ENCODE measurements at regions not wholly inside any gene's neighbourhood (a gene's known extent, or its start where the extent isn't known, plus 50 kb on each side); places are given as distances from the start of the nearest gene placed in this dataset.
A peak's percentile ranks its signal among the peaks of the same experiment; 100 is the strongest.
"Not testable (repeated sequence)": the region's sequence is repeated elsewhere in the genome, so short reads cannot be mapped to it uniquely, and the experiment has no call there.

DNA sequence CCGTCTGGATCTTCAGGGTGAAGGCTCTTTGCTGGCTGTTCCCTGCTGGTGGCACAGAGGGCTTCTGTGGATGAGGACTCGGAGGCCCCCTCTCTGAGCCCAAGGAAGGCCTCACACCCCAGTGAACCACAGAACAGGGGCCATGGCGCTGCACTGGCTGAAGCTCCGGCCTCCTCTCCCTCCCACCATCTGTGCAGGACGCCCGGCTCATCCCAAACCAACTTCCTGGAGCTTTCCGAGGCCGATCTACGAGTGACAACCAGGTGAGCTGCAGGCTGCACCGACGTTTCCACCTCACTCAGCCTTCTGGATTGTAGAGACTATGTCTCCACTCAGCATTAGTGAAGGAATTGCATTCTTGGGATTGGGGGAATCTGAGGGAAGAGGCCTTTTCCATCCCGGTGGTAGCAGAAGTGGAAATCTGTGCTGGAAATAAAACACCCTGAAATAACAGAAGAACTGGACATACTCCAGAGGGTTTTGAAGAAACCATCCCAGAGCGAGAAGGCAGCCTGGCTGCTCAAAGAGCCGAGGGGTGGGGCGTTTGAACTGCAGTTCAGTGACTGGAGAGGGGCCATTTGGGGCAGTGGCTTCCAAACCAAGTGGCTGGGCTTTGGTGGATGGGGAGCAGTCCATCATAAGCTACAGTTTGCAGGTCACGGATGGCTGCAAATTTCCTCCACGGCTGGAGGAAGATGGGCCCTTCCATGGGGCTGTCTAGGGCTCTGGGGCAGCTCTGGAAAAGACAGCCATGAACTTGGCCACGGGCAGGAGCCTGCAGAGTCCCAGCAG lies 120.7 kb upstream of the ZNF469 start:
- DNase-seq; H3K9me3 Mint-ChIP-seq (ENCODE audit: insufficient read depth); CTCF ChIA-PET; H3K27ac Mint-ChIP-seq; H3K4me1 Mint-ChIP-seq (ENCODE audit: low read depth); H3K36me3 Mint-ChIP-seq (ENCODE audit: low read depth); POLR2A ChIA-PET; H3K4me3 Mint-ChIP-seq; ATAC-seq: not testable (repeated sequence)
- H3K27me3 Mint-ChIP-seq (ENCODE audit: low read depth): peaks cover 11% of the 10 kb centered on the region

DNA sequence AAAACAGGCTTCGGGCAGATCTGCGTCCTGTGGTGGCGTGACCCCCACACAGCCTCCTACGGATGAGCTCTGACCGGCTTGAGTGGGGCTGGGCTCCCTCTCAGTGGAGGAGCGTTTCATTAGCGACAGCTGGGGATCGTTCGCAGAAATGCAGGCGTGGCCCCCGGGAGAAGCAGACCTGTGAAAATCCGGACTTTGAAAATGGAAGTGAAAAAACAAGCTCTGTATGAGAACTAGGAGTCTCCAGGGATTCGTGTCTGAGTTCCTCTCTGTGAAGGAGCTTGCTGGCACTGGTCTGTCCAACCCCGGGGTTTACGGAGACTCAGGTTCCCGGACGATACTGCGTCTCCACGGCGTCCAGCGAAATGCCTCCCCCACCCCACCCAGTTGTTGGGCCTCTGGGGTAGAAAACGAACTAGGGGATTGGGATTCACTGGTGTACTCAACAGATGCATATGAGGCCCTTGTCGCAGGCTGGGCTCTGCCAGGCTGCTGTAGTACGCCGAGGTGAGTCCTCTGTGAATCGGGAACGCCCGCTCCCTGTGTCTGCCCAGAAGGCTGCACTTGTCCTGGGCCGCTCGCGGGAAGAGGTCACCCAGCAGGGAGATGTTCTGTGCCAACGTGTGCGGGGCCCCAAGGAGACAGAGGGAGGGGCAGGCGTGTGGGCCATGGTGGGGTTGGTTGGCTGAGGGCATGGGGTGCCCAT lies 119.7 kb upstream of the ZNF469 start:
- H3K27ac Mint-ChIP-seq; H3K27me3 Mint-ChIP-seq (ENCODE audit: low read depth); POLR2A ChIA-PET; CTCF ChIA-PET; H3K36me3 Mint-ChIP-seq (ENCODE audit: low read depth); ATAC-seq; H3K9me3 Mint-ChIP-seq (ENCODE audit: insufficient read depth); H3K4me3 Mint-ChIP-seq; H3K4me1 Mint-ChIP-seq (ENCODE audit: low read depth); DNase-seq: not testable (repeated sequence)

DNA sequence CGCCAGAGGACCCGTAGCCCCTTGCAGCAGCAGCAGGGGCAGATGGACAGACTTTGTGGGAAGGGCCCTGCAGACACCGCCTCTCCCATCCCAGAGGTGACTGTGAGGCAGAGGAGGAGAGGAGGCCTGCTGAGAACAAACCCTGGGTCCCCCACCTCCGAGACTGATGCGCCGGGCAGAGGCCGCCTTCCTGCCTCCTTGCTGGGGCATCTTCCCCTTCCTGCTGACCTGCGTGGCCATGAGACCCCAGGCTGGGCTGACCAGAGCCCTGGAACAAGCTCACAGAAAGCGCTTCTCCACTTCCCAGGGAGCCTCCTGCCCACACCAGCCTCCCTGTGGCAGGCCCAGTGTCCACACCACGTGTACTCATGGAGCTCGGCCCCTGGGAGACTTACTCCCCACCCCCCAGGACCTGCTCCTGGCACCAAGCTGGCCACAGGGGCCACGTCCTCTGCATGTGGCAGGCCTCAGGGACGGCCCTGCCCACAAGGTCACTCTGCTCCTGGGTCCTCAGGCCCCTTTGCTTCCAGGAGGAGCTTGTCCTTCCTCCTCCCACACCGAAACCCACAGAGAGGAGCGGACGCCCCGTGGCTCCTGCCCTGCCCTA lies 119.0 kb upstream of the ZNF469 start:
- H3K4me1 Mint-ChIP-seq (ENCODE audit: low read depth); H3K27ac Mint-ChIP-seq; DNase-seq; H3K36me3 Mint-ChIP-seq (ENCODE audit: low read depth); CTCF ChIA-PET; H3K9me3 Mint-ChIP-seq (ENCODE audit: insufficient read depth); H3K4me3 Mint-ChIP-seq; POLR2A ChIA-PET; H3K27me3 Mint-ChIP-seq (ENCODE audit: low read depth); ATAC-seq: not testable (repeated sequence)

DNA sequence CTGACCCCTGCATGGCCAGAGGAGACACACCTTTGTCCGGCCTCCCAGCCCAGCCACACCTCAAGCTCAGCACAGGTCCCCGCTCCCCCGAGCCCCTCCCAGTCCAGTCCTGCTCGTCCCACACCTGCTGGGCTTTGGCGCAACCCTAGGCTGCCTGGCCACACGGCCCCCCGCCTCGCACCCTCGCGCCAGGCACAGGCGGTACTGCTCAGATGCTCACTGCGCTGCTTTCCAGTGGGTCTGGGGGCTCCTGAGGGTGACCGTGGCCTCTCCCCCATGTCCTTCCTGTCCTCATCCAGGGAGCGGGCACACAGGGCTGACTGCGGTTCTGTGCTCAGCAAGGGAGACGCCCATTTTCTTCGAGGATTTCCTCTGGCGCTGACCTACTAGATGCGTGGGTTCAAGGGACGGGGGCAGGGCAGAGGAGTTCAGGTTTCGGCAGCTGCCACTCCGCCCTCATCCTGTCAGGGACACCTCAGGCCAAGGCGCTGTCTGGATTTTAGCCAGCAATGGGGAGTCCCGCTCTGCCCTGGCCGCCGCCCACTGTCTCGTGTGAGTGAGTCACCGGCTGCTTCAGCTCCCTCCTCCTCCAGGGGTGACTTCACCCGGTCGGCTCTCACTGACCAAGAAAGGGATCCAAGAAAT lies 118.0 kb upstream of the ZNF469 start:
- ChIA-PET CTCF (no interaction called here), POLR2A (interaction anchor here (0.6 kb wide), 1 partner anchor 56 kb away, joined by 3 read pairs; no protein-coding TSS in a partner anchor)
- Mint-ChIP-seq H3K36me3 (ENCODE audit: low read depth) (no peaks in the 10 kb centered on the region), H3K4me1 (ENCODE audit: low read depth) (peaks cover 3% of the 10 kb centered on the region), H3K27ac (no peak overlapping the region), H3K4me3 (no peak overlapping the region), H3K9me3 (ENCODE audit: insufficient read depth) (no peaks in the 10 kb centered on the region), H3K27me3 (ENCODE audit: low read depth) (no peaks in the 10 kb centered on the region)
- peak; percentile 73 for ATAC-seq
- peak; percentile 51 for DNase-seq

DNA sequence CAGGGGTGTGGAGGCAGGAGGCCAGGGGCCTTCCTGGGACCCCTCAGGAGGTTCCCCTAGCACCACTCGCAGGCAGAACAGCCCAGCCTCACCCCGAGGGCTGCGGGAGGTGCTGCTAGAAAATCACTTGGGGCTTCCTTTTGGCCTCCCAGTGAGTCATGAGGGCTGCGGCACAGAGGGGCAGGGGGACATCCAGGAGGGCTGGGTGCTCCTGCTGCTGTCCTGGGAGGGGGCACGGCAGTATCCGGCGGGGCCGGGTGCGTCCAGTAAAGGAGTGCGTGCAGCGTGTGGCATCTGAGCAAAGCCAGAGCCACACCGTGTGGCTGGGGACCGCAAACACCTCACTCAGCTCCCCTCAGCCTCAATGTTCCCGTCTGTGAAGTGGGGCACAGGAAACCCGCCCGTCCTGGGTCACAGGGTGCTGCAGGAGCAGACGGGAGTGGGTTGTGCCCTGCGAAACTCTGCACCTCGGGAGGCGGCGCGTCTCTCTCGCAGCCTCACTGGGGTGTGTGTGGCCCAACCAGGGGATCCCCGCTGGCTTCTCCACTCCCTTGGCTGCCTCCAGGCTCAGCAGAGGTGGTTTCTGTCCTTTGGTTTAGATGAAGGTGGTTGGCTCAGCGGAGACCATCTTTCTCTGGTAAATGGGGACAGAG lies 117.3 kb upstream of the ZNF469 start:
- POLR2A ChIA-PET; H3K4me1 Mint-ChIP-seq (ENCODE audit: low read depth); H3K27ac Mint-ChIP-seq; H3K4me3 Mint-ChIP-seq; H3K9me3 Mint-ChIP-seq (ENCODE audit: insufficient read depth); H3K27me3 Mint-ChIP-seq (ENCODE audit: low read depth); H3K36me3 Mint-ChIP-seq (ENCODE audit: low read depth); CTCF ChIA-PET: not testable (repeated sequence)
- ATAC-seq (peak; percentile 15), DNase-seq (peak; percentile 21)

DNA sequence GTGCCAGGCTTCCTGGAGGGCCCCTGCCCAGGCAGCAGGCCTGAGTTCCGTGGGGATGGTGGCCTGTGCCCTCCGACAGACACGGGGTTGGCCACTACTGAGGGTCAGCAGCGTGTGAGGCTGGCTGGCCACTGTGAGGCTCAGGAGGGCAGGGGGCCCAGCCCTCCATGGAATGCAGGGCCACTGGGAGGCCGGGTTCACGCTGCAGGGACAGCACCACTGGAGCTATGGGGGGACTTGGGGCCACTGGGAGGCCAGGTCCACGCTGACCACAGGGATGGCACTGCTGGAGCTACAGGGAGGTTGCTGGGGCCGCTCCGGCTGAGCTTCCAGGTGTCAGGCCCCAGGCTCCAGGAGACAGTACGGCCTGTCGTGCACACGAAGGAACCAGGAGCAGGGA lies 116.7 kb upstream of the ZNF469 start:
- CTCF ChIA-PET; DNase-seq; H3K4me1 Mint-ChIP-seq (ENCODE audit: low read depth); H3K4me3 Mint-ChIP-seq; H3K27ac Mint-ChIP-seq; POLR2A ChIA-PET; H3K27me3 Mint-ChIP-seq (ENCODE audit: low read depth); H3K36me3 Mint-ChIP-seq (ENCODE audit: low read depth); H3K9me3 Mint-ChIP-seq (ENCODE audit: insufficient read depth); ATAC-seq: not testable (repeated sequence)

DNA sequence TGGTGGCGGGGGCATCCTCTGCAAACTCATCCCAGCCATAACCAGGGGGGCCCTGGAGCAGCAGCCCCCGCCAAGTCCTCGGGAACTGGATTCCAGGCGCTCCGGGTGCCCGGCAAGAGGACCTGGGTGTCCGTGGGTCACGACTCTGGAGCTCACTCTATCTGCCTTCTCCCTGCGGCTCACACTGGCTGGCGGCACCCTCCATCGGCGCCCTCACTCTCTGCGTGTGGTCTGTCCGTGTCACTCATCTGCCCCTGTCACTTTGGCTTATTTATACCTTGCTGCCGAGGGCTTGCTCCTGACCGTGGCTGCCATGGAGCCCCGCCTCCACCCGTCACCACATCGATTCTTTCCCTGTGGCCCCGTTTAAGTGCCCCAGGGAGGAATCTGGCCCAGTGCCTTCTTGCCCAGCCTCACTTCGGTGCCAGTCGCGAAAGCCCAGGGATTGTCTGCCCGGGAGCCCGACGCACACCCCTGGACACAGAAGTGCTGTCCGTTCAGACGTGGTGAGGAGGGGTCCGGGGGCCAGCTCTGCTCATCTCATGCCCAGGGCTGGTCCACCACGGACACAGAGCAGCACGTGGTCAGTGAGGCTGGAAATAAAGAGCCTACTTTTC lies 115.7 kb upstream of the ZNF469 start:
- H3K27me3 Mint-ChIP-seq (ENCODE audit: low read depth); DNase-seq; ATAC-seq; POLR2A ChIA-PET; H3K4me3 Mint-ChIP-seq; CTCF ChIA-PET; H3K9me3 Mint-ChIP-seq (ENCODE audit: insufficient read depth); H3K27ac Mint-ChIP-seq; H3K36me3 Mint-ChIP-seq (ENCODE audit: low read depth); H3K4me1 Mint-ChIP-seq (ENCODE audit: low read depth): not testable (repeated sequence)

DNA sequence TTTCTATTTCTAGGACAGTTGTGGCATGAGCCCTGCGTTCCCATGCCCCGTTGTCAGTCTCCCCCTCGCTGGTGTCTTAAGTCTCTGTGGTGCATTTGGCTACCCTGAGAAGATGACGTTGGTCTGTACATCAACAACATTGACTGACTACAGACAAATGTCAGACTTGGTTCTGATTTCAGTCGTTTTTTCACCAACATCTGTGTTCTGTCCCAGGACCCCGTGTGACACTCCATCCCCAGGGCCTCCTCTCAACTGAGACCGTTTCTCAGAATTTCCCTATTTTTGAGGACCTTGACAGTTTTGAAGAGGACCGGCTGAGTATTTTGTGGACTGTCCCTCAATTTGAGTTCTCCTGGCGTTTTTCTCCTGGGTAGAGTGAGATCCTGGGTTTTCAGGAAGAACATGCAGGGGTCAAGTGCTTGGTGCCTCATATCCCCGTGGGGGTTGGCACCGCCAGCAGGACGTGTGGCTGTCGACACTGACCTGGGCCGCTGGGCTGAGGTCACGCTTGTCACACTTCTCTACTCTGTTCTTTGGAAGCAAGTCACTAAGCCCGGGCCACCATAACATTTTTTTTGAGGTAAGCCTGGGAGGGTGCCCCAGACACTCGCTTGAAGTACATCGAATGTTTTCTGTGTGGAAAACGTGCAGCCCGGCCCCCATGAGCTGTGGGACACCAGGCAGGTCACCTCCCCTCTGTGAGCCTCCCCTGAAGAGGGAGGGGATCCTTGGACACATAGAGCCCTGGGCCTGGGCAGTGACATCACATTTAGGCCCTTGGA lies 114.4 kb upstream of the ZNF469 start:
- DNase-seq; POLR2A ChIA-PET; H3K27ac Mint-ChIP-seq; CTCF ChIA-PET; H3K27me3 Mint-ChIP-seq (ENCODE audit: low read depth); H3K36me3 Mint-ChIP-seq (ENCODE audit: low read depth); H3K9me3 Mint-ChIP-seq (ENCODE audit: insufficient read depth); ATAC-seq; H3K4me3 Mint-ChIP-seq; H3K4me1 Mint-ChIP-seq (ENCODE audit: low read depth): not testable (repeated sequence)

DNA sequence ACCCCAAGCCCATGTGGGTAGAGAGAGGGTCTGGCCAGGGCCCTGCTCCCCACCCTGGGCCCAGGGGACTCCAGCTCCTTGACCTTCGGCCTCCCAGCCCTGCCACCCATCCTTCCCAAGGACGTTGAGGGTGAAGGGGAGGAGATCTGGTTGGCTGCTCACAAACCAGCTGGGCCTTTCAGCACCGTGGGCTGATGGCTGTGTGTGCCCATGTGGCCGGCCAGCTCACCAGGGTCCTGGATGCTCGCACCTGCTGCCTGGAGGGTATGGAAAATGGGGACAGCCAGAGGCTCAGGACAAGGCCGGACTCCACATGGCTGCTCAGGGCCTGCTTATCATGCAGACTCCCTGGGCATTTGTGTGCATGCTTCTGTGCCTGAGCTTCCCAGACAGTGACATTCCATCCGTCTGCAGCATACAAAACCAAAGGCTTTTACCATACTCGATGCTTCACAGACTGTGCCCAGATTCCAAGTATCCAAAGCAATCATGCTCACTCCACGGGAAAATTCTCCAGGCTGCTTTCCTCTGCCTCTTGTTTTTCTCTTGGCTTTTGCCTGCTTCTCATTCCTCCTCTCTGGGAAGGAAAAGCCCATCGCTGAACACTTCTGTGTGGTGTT lies 112.5 kb upstream of the ZNF469 start:
- DNase-seq; H3K27ac Mint-ChIP-seq; H3K9me3 Mint-ChIP-seq (ENCODE audit: insufficient read depth); H3K36me3 Mint-ChIP-seq (ENCODE audit: low read depth); H3K4me3 Mint-ChIP-seq; H3K4me1 Mint-ChIP-seq (ENCODE audit: low read depth); POLR2A ChIA-PET; H3K27me3 Mint-ChIP-seq (ENCODE audit: low read depth); CTCF ChIA-PET; ATAC-seq: not testable (repeated sequence)

DNA sequence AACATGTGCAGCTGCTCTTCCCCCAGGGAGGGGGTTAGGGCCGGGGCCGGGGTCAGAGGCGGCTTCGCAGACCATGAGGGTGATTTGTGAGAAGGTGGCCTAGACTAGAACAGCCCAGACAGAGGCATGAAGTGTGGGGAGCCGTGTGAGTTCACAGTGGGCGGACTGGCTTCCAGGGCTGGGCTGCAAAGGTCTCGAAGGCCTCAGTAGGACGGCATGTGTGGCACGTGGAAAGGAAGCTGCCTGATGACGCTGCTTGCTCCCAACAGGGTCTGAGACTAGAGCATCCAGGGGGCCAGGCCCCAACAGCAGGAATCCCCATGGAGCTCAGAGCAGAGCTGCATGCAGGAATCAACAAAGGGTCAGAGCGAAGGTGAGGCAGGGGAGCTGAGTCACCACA lies 111.5 kb upstream of the ZNF469 start:
- H3K4me3 Mint-ChIP-seq; H3K36me3 Mint-ChIP-seq (ENCODE audit: low read depth); DNase-seq; H3K27ac Mint-ChIP-seq; CTCF ChIA-PET; H3K27me3 Mint-ChIP-seq (ENCODE audit: low read depth); H3K9me3 Mint-ChIP-seq (ENCODE audit: insufficient read depth); POLR2A ChIA-PET; H3K4me1 Mint-ChIP-seq (ENCODE audit: low read depth); ATAC-seq: not testable (repeated sequence)

DNA sequence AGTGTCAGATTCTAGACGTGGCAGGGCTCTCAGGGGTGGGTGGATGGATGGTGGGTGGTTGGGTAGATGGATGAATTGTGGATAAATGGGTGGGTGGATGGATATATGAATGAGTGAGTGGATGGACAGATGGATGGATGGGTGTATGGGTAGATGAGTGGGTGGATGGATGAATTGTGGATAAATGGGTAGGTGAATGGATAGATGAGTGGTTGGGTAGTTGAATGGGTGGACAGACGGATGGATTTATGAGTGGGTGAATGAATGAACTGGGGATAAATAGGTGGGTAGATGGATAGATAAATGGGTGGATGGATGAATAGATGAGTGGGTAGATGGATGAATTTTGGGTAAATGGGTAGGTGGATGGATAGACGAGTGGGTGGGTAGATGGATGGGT lies 111.0 kb upstream of the ZNF469 start:
- H3K9me3 Mint-ChIP-seq (ENCODE audit: insufficient read depth); H3K4me3 Mint-ChIP-seq; H3K4me1 Mint-ChIP-seq (ENCODE audit: low read depth); POLR2A ChIA-PET; DNase-seq; H3K27me3 Mint-ChIP-seq (ENCODE audit: low read depth); ATAC-seq; H3K36me3 Mint-ChIP-seq (ENCODE audit: low read depth); CTCF ChIA-PET; H3K27ac Mint-ChIP-seq: not testable (repeated sequence)
